GM12878 (cell line): ENCODE measurements at regions not wholly inside any gene's neighbourhood (a gene's known extent, or its start where the extent isn't known, plus 50 kb on each side); places are given as distances from the start of the nearest gene placed in this dataset.

Experiments used
- ATF2 ChIP-seq: IDR thresholded peaks from 2 replicates; pipeline ENCODE4 v1.6.1; 2012; ENCODE audit warnings: low read length, inconsistent platforms
- ATF7 ChIP-seq: fragments of 450-650 bp; IDR thresholded peaks from 2 replicates; pipeline ENCODE4 v1.6.1; 2016; ENCODE audit warnings: low read depth, mild to moderate bottlenecking
- CREB1 ChIP-seq: IDR thresholded peaks from 2 replicates; pipeline ENCODE4 v1.6.1; 2012; ENCODE audit warnings: low read depth, mild to moderate bottlenecking, inconsistent platforms
- CREM ChIP-seq: IDR thresholded peaks from 2 replicates; pipeline ENCODE4 v1.6.1; 2014; ENCODE audit warnings: antibody characterized with exemption, low read depth
- EED ChIP-seq: sonication (generic); IDR thresholded peaks from 2 replicates; pipeline ENCODE4 v1.6.1; 2016; ENCODE audit warnings: antibody characterized with exemption, low read depth
- FOXM1 ChIP-seq: IDR thresholded peaks from 2 replicates; pipeline ENCODE4 v1.6.1; 2012; ENCODE audit warnings: low read depth, mild to moderate bottlenecking, inconsistent platforms, low read length, moderate library complexity
- GABPA ChIP-seq: IDR thresholded peaks from 2 replicates; pipeline ENCODE4 v1.6.1; 2014; ENCODE audit warnings: antibody characterized with exemption, low read depth, mild to moderate bottlenecking, inconsistent platforms
- HDAC2 ChIP-seq: fragments of 200-600 bp; sonication (generic); IDR thresholded peaks from 2 replicates; pipeline ENCODE4 v1.6.1; 2017
- HDGF ChIP-seq: fragments of 450-650 bp; IDR thresholded peaks from 2 replicates; pipeline ENCODE4 v1.6.1; 2016; ENCODE audit warnings: antibody characterized with exemption
- JUNB ChIP-seq: IDR thresholded peaks from 2 replicates; pipeline ENCODE4 v1.6.1; 2016; ENCODE audit warnings: antibody characterized with exemption, mild to moderate bottlenecking
- KAT2A ChIP-seq: conservative IDR thresholded peaks from 2 replicates; pipeline ENCODE4 v1.6.1; 2011; ENCODE audit warnings: low read depth, low read length; ENCODE audit not compliant: control insufficient read depth
- MEF2B ChIP-seq: fragments of 450-650 bp; IDR thresholded peaks from 2 replicates; pipeline ENCODE4 v1.6.1; 2018; ENCODE audit warnings: mild to moderate bottlenecking, moderate library complexity; ENCODE audit not compliant: partially characterized antibody, poor library complexity, severe bottlenecking
- NR2C2 ChIP-seq: IDR thresholded peaks from 2 replicates; pipeline ENCODE4 v1.6.1; 2011; ENCODE audit warnings: borderline replicate concordance, low read depth; ENCODE audit not compliant: control insufficient read depth, insufficient read length
- POU2F2 ChIP-seq: IDR thresholded peaks from 3 replicates; pipeline ENCODE4 v1.6.1; 2011; ENCODE audit warnings: low read depth, mild to moderate bottlenecking, low read length, borderline replicate concordance
- RAD51 ChIP-seq: fragments of 450-650 bp; IDR thresholded peaks from 2 replicates; pipeline ENCODE4 v1.6.1; 2016; ENCODE audit warnings: moderate library complexity, mild to moderate bottlenecking, inconsistent platforms
- RBBP5 ChIP-seq: fragments of 200-600 bp; sonication (generic); conservative IDR thresholded peaks from 2 replicates; pipeline ENCODE4 v1.6.1; 2016
- RCOR1 ChIP-seq: conservative IDR thresholded peaks from 2 replicates; pipeline ENCODE4 v1.6.1; 2012; ENCODE audit warnings: low read depth, low read length, improper control_type of control experiment
- RUNX3 ChIP-seq: IDR thresholded peaks from 2 replicates; pipeline ENCODE4 v1.6.1; 2012; ENCODE audit warnings: low read length, inconsistent platforms
- SIN3A ChIP-seq: IDR thresholded peaks from 2 replicates; pipeline ENCODE4 v1.6.1; 2012; ENCODE audit warnings: low read depth, low read length, improper control_type of control experiment
- SIX5 ChIP-seq: IDR thresholded peaks from 2 replicates; pipeline ENCODE4 v1.6.1; 2011; ENCODE audit warnings: mild to moderate bottlenecking, low read depth, low read length, moderate library complexity; ENCODE audit not compliant: severe bottlenecking
- SUPT20H ChIP-seq: IDR thresholded peaks from 2 replicates; pipeline ENCODE4 v1.6.1; 2011; ENCODE audit warnings: low read depth, mild to moderate bottlenecking, low read length, moderate library complexity, borderline replicate concordance; ENCODE audit not compliant: control insufficient read depth
- ZNF217 ChIP-seq: fragments of 450-650 bp; IDR thresholded peaks from 2 replicates; pipeline ENCODE4 v1.6.1; 2017; ENCODE audit warnings: antibody characterized with exemption, mild to moderate bottlenecking
- ZZZ3 ChIP-seq: IDR thresholded peaks from 2 replicates; pipeline ENCODE4 v1.6.1; 2011; ENCODE audit warnings: low read depth; ENCODE audit not compliant: control insufficient read depth, insufficient read length
- TF ChIP-seq, protein P1 (sequence below): fragments of 450-650 bp; IDR thresholded peaks from 2 replicates; pipeline ENCODE4 v1.6.1; 2016; ENCODE audit warnings: mild to moderate bottlenecking, moderate library complexity, borderline replicate concordance
- TF ChIP-seq, protein P2 (sequence below): IDR thresholded peaks from 2 replicates; pipeline ENCODE4 v1.6.1; 2012; ENCODE audit warnings: low read depth, low read length, improper control_type of control experiment
- TF ChIP-seq, protein P3 (sequence below): fragments of 150-350 bp; IDR thresholded peaks from 2 replicates; pipeline ENCODE4 v1.6.1; 2014; ENCODE audit warnings: mild to moderate bottlenecking, low read depth, low read length

DNA sequence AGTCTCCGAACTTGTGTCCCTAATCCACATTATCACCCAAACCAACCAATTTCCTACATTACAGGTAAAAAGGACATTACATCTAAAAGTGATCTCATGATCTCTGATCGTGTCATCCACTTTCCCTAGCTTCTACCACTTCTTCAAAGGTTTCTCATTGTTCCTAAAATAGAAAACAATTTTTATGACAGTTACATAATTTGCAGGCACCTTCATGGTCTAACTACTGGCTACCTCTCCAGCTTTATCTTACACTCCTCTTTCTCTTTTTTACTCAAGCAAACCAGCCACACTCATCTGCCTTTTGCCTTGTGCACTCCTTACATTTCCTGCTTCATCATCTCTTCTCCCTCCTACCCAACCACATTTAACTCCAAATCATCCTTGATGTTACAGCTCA lies 886.7 kb upstream of the SORCS1 start (continued):
- TF ChIP-seq, protein P1, sequence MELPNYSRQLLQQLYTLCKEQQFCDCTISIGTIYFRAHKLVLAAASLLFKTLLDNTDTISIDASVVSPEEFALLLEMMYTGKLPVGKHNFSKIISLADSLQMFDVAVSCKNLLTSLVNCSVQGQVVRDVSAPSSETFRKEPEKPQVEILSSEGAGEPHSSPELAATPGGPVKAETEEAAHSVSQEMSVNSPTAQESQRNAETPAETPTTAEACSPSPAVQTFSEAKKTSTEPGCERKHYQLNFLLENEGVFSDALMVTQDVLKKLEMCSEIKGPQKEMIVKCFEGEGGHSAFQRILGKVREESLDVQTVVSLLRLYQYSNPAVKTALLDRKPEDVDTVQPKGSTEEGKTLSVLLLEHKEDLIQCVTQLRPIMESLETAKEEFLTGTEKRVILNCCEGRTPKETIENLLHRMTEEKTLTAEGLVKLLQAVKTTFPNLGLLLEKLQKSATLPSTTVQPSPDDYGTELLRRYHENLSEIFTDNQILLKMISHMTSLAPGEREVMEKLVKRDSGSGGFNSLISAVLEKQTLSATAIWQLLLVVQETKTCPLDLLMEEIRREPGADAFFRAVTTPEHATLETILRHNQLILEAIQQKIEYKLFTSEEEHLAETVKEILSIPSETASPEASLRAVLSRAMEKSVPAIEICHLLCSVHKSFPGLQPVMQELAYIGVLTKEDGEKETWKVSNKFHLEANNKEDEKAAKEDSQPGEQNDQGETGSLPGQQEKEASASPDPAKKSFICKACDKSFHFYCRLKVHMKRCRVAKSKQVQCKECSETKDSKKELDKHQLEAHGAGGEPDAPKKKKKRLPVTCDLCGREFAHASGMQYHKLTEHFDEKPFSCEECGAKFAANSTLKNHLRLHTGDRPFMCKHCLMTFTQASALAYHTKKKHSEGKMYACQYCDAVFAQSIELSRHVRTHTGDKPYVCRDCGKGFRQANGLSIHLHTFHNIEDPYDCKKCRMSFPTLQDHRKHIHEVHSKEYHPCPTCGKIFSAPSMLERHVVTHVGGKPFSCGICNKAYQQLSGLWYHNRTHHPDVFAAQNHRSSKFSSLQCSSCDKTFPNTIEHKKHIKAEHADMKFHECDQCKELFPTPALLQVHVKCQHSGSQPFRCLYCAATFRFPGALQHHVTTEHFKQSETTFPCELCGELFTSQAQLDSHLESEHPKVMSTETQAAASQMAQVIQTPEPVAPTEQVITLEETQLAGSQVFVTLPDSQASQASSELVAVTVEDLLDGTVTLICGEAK, result no peak
- TF ChIP-seq FOXM1, result peak; percentile 69; the same call in 1 of the 2 replicates
- TF ChIP-seq RUNX3, result peak; percentile 69; the same call in 1 of the 2 replicates
- TF ChIP-seq CREB1, result peak; percentile 50; the same call in 1 of the 2 replicates
- TF ChIP-seq ZNF217, result no peak
- TF ChIP-seq NR2C2, result no peak
- TF ChIP-seq RCOR1, result no peak
- TF ChIP-seq EED, result peak; percentile 67
- TF ChIP-seq ATF7, result peak; percentile 46; the same call in 1 of the 2 replicates
- no peak for TF ChIP-seq HDAC2
- no peak for TF ChIP-seq SIN3A
- TF ChIP-seq HDGF, result peak; percentile 59; the same call in 1 of the 2 replicates
- TF ChIP-seq RAD51, result no peak
- no peak; the same call in 1 of the 2 replicates for TF ChIP-seq GABPA
- no peak for TF ChIP-seq POU2F2
- TF ChIP-seq, protein P2, sequence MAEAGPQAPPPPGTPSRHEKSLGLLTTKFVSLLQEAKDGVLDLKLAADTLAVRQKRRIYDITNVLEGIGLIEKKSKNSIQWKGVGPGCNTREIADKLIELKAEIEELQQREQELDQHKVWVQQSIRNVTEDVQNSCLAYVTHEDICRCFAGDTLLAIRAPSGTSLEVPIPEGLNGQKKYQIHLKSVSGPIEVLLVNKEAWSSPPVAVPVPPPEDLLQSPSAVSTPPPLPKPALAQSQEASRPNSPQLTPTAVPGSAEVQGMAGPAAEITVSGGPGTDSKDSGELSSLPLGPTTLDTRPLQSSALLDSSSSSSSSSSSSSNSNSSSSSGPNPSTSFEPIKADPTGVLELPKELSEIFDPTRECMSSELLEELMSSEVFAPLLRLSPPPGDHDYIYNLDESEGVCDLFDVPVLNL, result no peak
- TF ChIP-seq KAT2A, result no peak
- no peak for TF ChIP-seq SIX5
- TF ChIP-seq, protein P3, sequence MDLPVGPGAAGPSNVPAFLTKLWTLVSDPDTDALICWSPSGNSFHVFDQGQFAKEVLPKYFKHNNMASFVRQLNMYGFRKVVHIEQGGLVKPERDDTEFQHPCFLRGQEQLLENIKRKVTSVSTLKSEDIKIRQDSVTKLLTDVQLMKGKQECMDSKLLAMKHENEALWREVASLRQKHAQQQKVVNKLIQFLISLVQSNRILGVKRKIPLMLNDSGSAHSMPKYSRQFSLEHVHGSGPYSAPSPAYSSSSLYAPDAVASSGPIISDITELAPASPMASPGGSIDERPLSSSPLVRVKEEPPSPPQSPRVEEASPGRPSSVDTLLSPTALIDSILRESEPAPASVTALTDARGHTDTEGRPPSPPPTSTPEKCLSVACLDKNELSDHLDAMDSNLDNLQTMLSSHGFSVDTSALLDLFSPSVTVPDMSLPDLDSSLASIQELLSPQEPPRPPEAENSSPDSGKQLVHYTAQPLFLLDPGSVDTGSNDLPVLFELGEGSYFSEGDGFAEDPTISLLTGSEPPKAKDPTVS, result no peak
- TF ChIP-seq RBBP5, result no peak
- peak; percentile 63 for TF ChIP-seq JUNB
- peak; percentile 71 for TF ChIP-seq MEF2B
- peak; percentile 45; the same call in 1 of the 2 replicates for TF ChIP-seq CREM
- no peak for TF ChIP-seq ZZZ3
- no peak for TF ChIP-seq ATF2
- TF ChIP-seq SUPT20H, result no peak
